Activated T-cell treated with anti-CD3 and anti-CD28 coated beads, Interleukin-2, amount 50 U/mL, for 72 hours (primary cell): ENCODE measurements at regions not wholly inside any gene's neighbourhood (a gene's known extent, or its start where the extent isn't known, plus 50 kb on each side); places are given as distances from the start of the nearest gene placed in this dataset.

Experiments used
- ATAC-seq, 2 donors: fragments of 150-1000 bp; cut with Tn5 transposase; replicated peaks in 1 of 2; 2 replicates each; pipeline ENCODE4 v1.10.0; 2021; ENCODE audit warnings: moderate library complexity in 2 of 2, mild to moderate bottlenecking in 1 of 2
- DNase-seq, 2 donors: peaks; one replicate each; pipeline ENCODE4 v3.0.0; 2021 to 2022; ENCODE audit warnings: mixed read lengths in 1 of 2
- H3K27ac Mint-ChIP-seq: one replicate; pipeline ENCODE4 v1.8.0; 2022; ENCODE audit warnings: mild to moderate bottlenecking, moderate library complexity, mixed read lengths
- H3K27me3 Mint-ChIP-seq: one replicate; pipeline ENCODE4 v1.8.0; 2022; ENCODE audit warnings: low read depth, mixed read lengths
- H3K36me3 Mint-ChIP-seq, 2 donors: one replicate each; pipeline ENCODE4 v1.8.0; 2022; ENCODE audit warnings: mixed read lengths in 2 of 2, mild to moderate bottlenecking in 1 of 2; ENCODE audit not compliant: insufficient read depth in 2 of 2
- H3K4me1 Mint-ChIP-seq: one replicate; pipeline ENCODE4 v1.8.0; 2022; ENCODE audit warnings: low read depth, mixed read lengths
- H3K4me3 Mint-ChIP-seq, 2 donors: one replicate each; pipeline ENCODE4 v1.8.0; 2022; ENCODE audit warnings: mild to moderate bottlenecking in 2 of 2, mixed read lengths in 2 of 2, moderate library complexity in 2 of 2
- H3K9me3 Mint-ChIP-seq, 2 donors: one replicate each; pipeline ENCODE4 v1.8.0; 2022; ENCODE audit warnings: mixed read lengths in 2 of 2

DNA sequence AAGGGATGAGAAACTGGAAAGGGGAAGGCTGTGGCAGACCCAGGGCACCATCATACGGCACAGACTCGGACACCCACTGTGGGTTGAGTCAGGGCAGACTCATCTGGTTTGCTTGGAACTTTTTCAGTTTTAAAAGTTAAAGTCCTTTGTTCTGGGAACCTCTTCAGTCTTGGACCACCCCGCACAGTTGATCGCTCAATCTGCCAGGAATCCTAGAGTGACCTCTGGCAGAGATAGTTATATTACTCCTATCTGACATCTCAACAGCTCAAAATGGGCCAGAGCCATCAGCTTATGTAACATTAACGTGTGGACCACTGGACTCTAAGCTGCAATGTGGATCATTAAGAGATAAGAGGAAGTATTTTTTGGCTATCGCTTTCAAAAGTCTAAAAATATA is 164.3 kb downstream of the ABCA8 start:
- no peak for ATAC-seq
- Mint-ChIP-seq H3K36me3 (no peaks in the 10 kb centered on the region), H3K9me3 (no peaks in the 10 kb centered on the region), H3K27ac (no peak overlapping the region), H3K27me3 (peaks cover 7% of the 10 kb centered on the region), H3K4me1 (no peaks in the 10 kb centered on the region), H3K4me3 (no peak overlapping the region)
- no peak for DNase-seq

DNA sequence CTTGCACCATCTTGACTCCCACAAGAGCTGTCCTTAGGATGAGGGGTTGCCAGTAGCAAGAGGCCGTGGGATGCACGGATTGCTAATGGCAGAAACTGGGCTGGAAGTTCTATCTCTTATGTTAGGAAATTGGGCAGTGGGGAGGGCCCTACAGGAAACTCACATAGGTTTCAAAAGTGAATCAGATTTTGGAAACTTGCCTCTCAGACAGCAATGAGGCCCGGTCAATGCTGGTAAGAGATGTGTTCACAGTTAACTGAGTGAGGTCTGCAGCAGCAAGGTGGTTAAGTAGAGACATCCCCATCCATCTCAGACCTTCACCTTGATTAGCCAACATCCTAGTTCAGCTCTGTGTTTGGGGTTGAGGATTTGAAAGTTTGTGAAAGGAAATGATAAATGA is 164.7 kb downstream of the ABCA8 start:
- ATAC-seq: no peak
- H3K4me3 Mint-ChIP-seq: no peak overlapping the region
- no peak overlapping the region for H3K27ac Mint-ChIP-seq
- peaks cover 7% of the 10 kb centered on the region for H3K27me3 Mint-ChIP-seq
- no peaks in the 10 kb centered on the region for H3K36me3 Mint-ChIP-seq
- no peak for DNase-seq
- H3K9me3 Mint-ChIP-seq: no peaks in the 10 kb centered on the region
- H3K4me1 Mint-ChIP-seq: no peaks in the 10 kb centered on the region

DNA sequence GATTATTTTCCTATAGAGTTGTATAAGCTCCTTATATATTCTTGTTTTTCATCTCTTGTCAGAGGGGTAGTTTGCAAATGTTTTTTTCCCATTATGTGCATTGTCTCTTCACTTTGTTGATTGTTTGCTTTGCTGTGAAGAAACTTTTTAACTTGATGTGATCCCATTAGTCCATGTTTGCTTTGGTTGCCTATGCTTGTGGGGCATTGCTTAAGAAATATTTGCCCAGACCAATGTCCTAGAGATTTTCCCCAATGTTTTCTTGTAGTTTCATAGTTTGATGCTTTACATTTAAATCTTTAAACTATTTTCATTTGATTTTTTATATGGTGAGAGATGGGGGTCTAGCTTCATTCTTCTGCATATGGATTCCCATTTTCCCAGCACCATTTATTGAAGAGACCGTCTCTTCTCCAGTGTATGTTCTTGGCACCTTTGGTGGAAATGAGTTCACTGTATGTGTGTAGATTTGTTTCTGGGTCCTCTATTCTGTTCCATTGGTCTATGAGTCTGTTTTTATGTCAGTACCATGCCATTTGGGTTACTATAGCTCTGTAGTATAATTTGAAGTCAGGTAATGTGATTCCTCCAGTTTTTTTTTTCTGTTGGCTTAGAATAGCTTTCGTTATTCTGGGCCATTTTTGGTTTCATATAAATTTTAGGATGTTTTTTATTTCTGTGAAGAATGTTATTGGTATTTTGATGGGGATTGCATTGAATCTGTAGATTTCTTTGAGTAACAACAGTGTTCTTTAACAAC is 165.8 kb downstream of the ABCA8 start:
- no peak overlapping the region for H3K4me3 Mint-ChIP-seq
- no peak for ATAC-seq
- H3K4me1 Mint-ChIP-seq: no peaks in the 10 kb centered on the region
- no peak for DNase-seq
- H3K36me3 Mint-ChIP-seq: no peaks in the 10 kb centered on the region
- no peaks in the 10 kb centered on the region for H3K9me3 Mint-ChIP-seq
- H3K27ac Mint-ChIP-seq: no peak overlapping the region
- H3K27me3 Mint-ChIP-seq: peaks cover 7% of the 10 kb centered on the region

DNA sequence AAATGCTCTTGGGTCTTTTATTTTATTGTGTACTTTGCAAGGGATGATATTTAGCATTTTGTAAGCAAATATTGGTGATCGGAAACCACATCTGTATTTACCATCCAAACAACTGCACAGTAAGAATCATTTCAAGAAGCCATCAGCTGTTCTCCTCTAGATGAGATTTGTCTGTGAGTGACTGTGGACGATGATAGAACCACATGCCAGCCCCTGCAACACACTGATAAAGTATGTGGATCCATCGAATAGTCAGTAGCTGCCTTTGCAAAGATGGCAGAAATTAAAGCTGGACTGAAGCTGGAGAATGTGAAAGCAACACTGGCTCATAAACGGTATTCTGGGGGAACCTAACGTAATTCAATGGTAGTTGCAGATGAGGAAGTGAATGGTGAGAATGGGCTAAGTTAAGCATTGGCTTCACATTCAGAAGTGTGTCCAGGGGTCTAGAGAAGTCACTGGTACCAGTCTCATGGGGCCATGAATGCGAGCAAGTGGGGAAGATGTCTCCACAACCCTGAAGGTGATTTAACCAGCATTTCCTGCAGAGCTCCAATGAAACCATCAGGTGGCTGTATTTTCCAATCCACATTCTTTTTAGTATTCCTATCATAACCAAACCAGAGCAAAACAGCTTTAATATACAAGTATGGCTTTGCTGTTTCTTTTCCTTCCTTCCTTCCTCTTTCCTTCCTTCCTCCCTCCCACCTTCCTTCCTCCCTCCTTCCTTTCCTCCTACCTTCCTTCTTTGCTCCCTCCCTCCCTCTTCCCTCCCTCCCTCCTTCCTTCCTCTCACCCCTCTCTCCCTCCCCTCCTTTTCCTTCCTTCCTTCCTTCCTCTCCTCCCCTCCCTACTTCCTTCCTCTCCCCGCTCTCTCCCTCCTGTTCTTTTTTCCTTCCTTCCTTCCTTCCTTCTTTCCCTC is 169.4 kb downstream of the ABCA8 start:
- Mint-ChIP-seq H3K4me3 (no peak overlapping the region), H3K9me3 (no peaks in the 10 kb centered on the region), H3K36me3 (no peaks in the 10 kb centered on the region), H3K27ac (no peak overlapping the region), H3K27me3 (peaks cover 7% of the 10 kb centered on the region), H3K4me1 (no peaks in the 10 kb centered on the region)
- no peak for DNase-seq
- ATAC-seq: no peak

DNA sequence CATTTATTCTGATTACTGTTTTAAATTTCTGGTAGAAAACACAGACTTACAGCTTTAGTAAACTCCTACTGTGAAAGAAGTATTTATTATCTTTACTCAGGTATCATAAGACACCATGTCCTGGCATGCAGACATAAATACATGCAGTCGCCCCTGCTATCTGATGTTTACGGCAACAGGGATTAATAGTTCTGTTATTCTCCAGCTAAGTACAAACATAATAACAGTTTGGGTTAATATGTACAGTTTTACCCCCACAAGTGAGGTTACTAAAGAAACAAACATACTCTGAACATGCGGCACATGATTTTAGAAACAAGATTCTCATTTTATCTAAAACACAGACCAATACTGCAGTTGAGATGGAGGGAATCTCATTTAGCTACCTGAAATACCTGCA is 170.8 kb downstream of the ABCA8 start:
- Mint-ChIP-seq H3K4me1 (no peaks in the 10 kb centered on the region), H3K36me3 (no peaks in the 10 kb centered on the region), H3K27me3 (peaks cover 7% of the 10 kb centered on the region), H3K27ac (no peak overlapping the region), H3K4me3 (no peak overlapping the region), H3K9me3 (no peaks in the 10 kb centered on the region)
- ATAC-seq (no peak), DNase-seq (no peak)

DNA sequence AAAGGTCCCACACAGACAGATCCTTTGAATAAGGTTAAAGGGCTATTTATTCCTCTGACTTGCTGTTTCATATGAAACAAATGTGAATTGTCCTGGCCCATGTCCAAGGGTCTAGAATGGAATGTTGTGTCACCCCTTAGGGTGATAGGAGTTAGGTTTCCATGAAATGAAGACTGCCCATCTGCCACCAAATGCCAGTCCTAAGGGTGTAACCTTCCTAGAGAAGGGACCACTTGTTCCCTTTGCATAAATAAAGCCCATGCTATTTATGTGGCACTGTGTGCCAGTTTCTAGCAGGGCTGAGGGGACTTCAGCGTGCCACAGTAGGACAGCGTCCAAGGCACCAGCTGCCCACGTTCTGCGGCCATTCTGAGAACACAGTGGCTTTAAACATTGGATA is 171.3 kb downstream of the ABCA8 start:
- Mint-ChIP-seq H3K9me3 (no peaks in the 10 kb centered on the region), H3K27ac (no peak overlapping the region), H3K36me3 (no peaks in the 10 kb centered on the region), H3K4me3 (no peak overlapping the region), H3K4me1 (no peaks in the 10 kb centered on the region), H3K27me3 (peaks cover 6% of the 10 kb centered on the region)
- DNase-seq: no peak
- no peak for ATAC-seq

DNA sequence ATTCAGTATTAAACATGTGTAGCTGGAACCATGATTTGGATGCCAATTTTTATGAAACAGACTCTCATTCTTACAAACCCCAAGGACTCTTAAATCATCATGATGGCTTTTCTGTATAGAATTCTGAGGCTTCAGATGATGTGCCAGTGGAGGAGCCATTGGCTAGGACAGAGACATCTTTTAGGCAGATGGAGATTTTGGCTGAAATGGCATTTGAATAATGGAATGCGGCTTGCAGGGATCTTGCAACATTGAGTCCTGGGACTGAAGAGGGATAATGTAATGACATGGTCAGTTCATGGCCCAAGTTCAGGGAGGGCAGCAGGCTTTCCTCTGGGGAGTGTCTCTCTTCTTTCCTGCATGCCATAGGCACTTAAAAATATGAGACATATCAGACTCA is 172.4 kb downstream of the ABCA8 start:
- H3K4me3 Mint-ChIP-seq: no peak overlapping the region
- no peak overlapping the region for H3K27ac Mint-ChIP-seq
- DNase-seq (no peak), ATAC-seq (no peak)
- H3K4me1 Mint-ChIP-seq: no peaks in the 10 kb centered on the region
- H3K36me3 Mint-ChIP-seq: no peaks in the 10 kb centered on the region
- H3K27me3 Mint-ChIP-seq: peaks cover 5% of the 10 kb centered on the region
- no peaks in the 10 kb centered on the region for H3K9me3 Mint-ChIP-seq

DNA sequence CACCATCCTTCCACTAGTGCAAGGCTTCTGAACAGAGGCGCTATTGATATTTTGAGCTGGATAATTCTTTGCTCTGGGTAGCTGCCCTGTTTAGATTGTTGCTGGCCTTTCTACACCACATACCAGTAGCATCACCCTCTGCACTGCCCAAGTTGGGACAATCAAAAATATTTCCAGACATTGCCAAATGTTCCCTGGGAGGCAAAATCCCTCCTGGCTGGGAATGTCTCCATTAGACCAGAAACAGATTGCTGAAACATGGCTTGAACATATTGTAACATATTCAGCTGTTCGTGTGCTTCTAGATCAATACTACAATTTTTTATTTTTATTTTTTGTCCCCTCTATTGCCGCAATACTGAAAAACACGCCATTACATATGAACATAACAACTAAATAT is 174.6 kb downstream of the ABCA8 start:
- no peak for ATAC-seq
- H3K27ac Mint-ChIP-seq: no peak overlapping the region
- no peak overlapping the region for H3K4me3 Mint-ChIP-seq
- no peaks in the 10 kb centered on the region for H3K36me3 Mint-ChIP-seq
- no peak for DNase-seq
- H3K4me1 Mint-ChIP-seq: no peaks in the 10 kb centered on the region
- no peaks in the 10 kb centered on the region for H3K9me3 Mint-ChIP-seq
- peaks cover 7% of the 10 kb centered on the region for H3K27me3 Mint-ChIP-seq

DNA sequence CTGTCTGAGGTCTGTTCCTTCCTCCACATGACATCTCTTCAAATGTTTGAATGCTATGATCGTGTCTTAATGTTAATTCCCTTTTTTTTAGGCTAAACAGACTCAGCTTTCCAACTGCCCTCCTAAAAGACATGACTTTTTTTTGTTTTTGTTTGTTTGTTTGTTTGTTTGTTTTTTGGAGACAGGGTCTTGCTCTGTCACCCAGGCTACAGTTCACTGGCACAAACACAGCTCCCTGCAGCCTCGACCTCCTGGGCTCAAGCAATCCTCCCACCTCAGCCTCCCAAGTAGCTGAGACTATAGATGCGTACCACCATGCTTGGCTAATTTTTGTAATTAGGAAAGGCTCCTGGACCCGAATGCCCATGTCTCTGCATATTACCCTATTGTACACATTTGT is 176.5 kb downstream of the ABCA8 start:
- Mint-ChIP-seq H3K4me1 (peaks cover 6% of the 10 kb centered on the region), H3K36me3 (no peaks in the 10 kb centered on the region), H3K27me3 (peaks cover 7% of the 10 kb centered on the region), H3K27ac (no peak overlapping the region), H3K9me3 (no peaks in the 10 kb centered on the region), H3K4me3 (no peak overlapping the region)
- no peak for ATAC-seq
- DNase-seq: no peak

DNA sequence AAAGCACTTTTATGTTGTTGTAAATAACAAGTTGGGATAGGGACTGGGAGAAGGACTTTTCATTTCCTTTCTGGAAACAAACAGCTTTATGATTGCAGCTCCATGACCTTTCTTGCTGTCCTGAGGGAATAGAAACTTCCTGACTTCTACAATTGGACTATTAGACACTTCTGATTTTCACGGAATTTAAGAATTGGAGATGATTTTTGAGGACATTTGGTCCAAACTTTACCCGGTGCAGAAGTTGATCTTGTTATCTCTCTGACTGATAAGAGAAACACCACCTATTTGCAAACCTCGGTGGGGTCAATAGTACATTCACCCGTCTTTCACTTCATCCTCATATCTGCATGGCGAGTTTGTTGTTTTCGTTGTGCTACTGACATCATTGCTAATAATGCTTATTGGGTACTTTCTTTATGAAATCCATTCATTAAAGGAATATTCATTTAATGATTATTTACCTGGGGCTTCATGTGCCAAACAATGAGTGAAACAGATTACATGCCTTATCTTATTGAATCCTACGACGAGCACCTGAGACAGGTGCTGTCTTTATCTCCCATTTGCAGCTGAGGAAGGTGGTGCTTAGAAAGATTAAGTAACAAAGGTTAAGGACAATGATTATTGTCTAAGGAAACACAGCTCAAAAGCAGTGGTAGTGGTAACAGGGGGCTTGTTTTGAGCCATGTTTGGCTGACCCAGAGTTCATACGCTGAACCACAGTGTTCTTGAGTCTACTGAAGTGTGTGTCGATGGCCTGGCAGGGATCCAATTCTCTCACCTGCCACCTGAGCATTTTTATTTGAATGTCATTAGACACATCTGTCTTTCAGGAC is 176.9 kb upstream of the FAM20A start:
- Mint-ChIP-seq H3K36me3 (no peaks in the 10 kb centered on the region), H3K27ac (no peak overlapping the region), H3K4me1 (peaks cover 6% of the 10 kb centered on the region), H3K4me3 (no peak overlapping the region), H3K9me3 (no peaks in the 10 kb centered on the region), H3K27me3 (peaks cover 7% of the 10 kb centered on the region)
- ATAC-seq (no peak), DNase-seq (no peak)

DNA sequence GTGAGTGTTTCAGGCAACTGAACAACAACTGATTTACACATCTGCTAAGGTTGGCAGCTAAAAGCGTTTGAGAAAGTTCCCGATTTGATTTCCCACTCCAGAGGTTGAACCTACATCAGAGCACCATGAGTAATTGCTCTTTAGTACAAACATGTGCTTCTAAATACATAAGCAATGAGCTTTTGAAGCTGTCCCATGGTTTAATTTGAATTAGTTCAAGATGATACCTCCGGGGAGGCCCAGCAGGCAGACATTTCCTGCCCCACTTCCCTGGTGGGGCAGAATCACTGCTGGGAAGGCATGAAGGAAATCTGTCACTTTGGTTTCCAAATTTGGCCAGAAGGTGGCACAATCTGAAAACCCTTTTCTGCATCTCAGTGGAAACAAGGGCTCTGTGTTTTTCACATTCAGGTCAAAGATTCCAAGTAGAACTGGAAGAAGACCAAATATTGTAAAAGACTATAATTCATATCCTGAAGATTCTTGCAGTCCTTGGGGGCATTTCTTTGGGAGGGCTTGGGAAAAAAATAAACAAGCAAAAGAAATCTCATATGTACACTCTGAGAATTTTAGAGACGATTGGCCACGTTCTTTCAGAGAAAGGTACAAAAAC is 176.2 kb upstream of the FAM20A start:
- peak; percentile 5 to 15 for DNase-seq
- Mint-ChIP-seq H3K27me3 (peaks cover 7% of the 10 kb centered on the region), H3K4me3 (no peak overlapping the region), H3K9me3 (no peaks in the 10 kb centered on the region), H3K4me1 (peaks cover 6% of the 10 kb centered on the region), H3K27ac (no peak overlapping the region), H3K36me3 (no peaks in the 10 kb centered on the region)
- no peak for ATAC-seq

DNA sequence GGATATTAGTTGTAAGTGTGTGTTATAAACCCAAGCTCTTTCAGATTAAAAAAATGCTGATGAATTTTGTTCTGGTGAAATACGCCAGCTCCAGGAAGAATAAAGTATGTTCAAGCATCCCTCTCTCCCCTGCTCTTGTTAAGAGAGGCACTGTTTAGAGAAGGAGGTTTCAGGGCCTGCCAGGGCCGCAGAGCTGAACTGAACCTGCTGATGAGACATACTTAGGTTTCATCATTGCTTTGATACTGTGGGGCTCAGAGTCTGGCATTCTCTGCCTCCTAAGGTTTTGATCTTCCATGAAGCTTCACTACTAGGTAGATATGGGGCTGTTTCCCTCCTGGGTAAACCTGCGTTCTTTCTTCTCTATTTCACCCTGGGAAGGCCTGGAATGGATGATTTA is 175.3 kb upstream of the FAM20A start:
- no peak overlapping the region for H3K4me3 Mint-ChIP-seq
- ATAC-seq (no peak), DNase-seq (no peak)
- peaks cover 7% of the 10 kb centered on the region for H3K27me3 Mint-ChIP-seq
- no peaks in the 10 kb centered on the region for H3K36me3 Mint-ChIP-seq
- no peak overlapping the region for H3K27ac Mint-ChIP-seq
- H3K4me1 Mint-ChIP-seq: peaks cover 6% of the 10 kb centered on the region
- H3K9me3 Mint-ChIP-seq: no peaks in the 10 kb centered on the region

DNA sequence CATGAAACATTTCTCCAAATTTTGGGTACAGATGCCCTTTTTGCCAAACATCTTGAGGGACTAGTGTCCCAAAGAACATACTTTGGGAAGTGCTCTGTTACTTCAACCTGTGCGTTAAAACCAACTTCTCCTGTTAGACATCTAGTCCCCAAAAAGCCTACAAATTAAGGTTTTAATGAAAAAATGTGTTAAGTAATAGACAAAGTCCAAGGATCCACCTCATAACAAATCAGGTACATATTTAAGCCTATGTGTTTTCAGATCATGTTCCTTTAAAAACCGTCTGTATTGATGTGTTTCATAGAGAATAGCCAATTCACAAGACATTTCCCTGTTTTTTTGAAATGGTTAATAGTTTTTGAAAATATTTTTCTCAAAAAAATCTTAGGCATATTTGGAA is 174.8 kb upstream of the FAM20A start:
- Mint-ChIP-seq H3K9me3 (no peaks in the 10 kb centered on the region), H3K27me3 (peaks cover 7% of the 10 kb centered on the region), H3K27ac (no peak overlapping the region), H3K36me3 (no peaks in the 10 kb centered on the region), H3K4me3 (no peak overlapping the region), H3K4me1 (peaks cover 6% of the 10 kb centered on the region)
- ATAC-seq (no peak), DNase-seq (no peak)
